DMS 273 (cell line): ENCODE measurements at regions not wholly inside any gene's neighbourhood (a gene's known extent, or its start where the extent isn't known, plus 50 kb on each side); places are given as distances from the start of the nearest gene placed in this dataset.
"Not testable (repeated sequence)": the region's sequence is repeated elsewhere in the genome, so short reads cannot be mapped to it uniquely, and the experiment has no call there.

Experiments used
- DNase-seq: peaks from one replicate; lab custom pipeline; 2025; ENCODE audit not compliant: unreplicated experiment; lab: John Stamatoyannopoulos, UW

GRCh38 chr7:56828078-56828860, 304.0 kb downstream of the ZNF479 start:
- DNase-seq = not testable (repeated sequence)

GRCh38 chr7:56827539-56827938, 304.7 kb downstream of the ZNF479 start:
- DNase-seq = not testable (repeated sequence)

GRCh38 chr7:56826556-56826955, 305.7 kb downstream of the ZNF479 start:
- DNase-seq = not testable (repeated sequence)

GRCh38 chr7:56825756-56826540, 306.3 kb downstream of the ZNF479 start:
- DNase-seq = peak; percentile 12

- DNase-seq = not testable (repeated sequence)
Measured at GRCh38 chr7:56825121-56825520, 307.1 kb downstream of the ZNF479 start.

GRCh38 chr7:56823872-56824635, 308.2 kb downstream of the ZNF479 start:
- not testable (repeated sequence) for DNase-seq

GRCh38 chr7:56823231-56823630, 309.0 kb downstream of the ZNF479 start:
- DNase-seq = not testable (repeated sequence)

GRCh38 chr7:56822153-56822552, 310.1 kb downstream of the ZNF479 start:
- not testable (repeated sequence) for DNase-seq

- not testable (repeated sequence) for DNase-seq
Measured at GRCh38 chr7:56821561-56821960, 310.7 kb downstream of the ZNF479 start.

GRCh38 chr7:56818261-56818660, 314.0 kb downstream of the ZNF479 start:
- DNase-seq = not testable (repeated sequence)

GRCh38 chr7:56814911-56815310, 317.3 kb downstream of the ZNF479 start:
- DNase-seq = not testable (repeated sequence)

- DNase-seq = not testable (repeated sequence)
Measured at GRCh38 chr7:56814390-56814789, 317.8 kb downstream of the ZNF479 start.

- DNase-seq = not testable (repeated sequence)
Measured at GRCh38 chr7:56813975-56814374, 318.3 kb downstream of the ZNF479 start.

- not testable (repeated sequence) for DNase-seq
Measured at GRCh38 chr7:56811516-56812070, 320.6 kb downstream of the ZNF479 start.

GRCh38 chr7:56811081-56811480, 321.2 kb downstream of the ZNF479 start:
- no peak for DNase-seq

GRCh38 chr7:56810466-56810865, 321.8 kb downstream of the ZNF479 start:
- DNase-seq = no peak

GRCh38 chr7:56809734-56810133, 322.5 kb downstream of the ZNF479 start:
- not testable (repeated sequence) for DNase-seq

- DNase-seq = not testable (repeated sequence)
Measured at GRCh38 chr7:56804755-56805064, 327.5 kb downstream of the ZNF479 start.

- not testable (repeated sequence) for DNase-seq
Measured at GRCh38 chr7:56803965-56804754, 328.1 kb downstream of the ZNF479 start.

GRCh38 chr7:56803336-56803735, 328.9 kb downstream of the ZNF479 start:
- DNase-seq = not testable (repeated sequence)
